ENCODE measurements at regions not wholly inside any gene's neighbourhood (a gene's known extent, or its start where the extent isn't known, plus 50 kb on each side); places are given as distances from the start of the nearest gene placed in this dataset.

DNA sequence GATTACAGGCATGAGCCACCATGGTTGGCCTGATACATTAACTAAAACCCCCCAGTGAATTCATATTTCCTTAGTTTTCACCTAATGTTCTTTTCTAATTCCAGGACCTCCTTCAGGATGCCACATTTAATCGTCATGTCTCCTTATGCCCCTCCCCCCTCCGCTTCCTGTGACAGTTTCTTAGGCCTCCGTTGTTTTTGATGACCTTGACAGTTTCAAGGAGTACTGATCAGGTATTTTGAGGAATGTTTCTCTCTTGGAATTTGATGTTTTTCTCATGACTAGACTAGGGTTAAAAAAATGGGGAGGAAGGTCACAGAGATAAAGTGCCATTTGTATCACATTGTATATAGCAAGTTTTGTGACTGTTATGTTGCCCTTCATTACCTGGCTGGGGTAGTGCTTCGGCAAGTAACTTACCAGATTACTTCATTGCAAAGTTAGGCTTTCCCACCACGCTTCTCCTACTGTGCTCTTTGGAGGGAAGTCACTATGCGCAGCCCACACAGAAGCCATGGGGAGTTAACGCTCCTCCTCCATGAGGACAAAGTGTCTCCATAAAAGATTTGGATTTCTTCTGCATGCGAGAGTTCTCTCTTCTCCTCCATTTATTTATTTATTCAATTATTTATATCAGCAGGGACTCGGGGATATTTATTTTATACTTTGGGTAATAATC is 99.5 kb downstream of the NCR2 start:
- no peak overlapping the region for H3K4me3 ChIP-seq (ENCODE audit: low read length)
- peaks cover 32% of the 10 kb centered on the region for H3K27me3 ChIP-seq (ENCODE audit: insufficient read depth, low read length)
- no peaks in the 10 kb centered on the region for H3K4me1 ChIP-seq (ENCODE audit: insufficient read depth, low read length)
- H3K36me3 ChIP-seq (ENCODE audit: insufficient read depth, low read length) = no peaks in the 10 kb centered on the region
- no peaks in the 10 kb centered on the region for H3K9me3 ChIP-seq (ENCODE audit: low read length)
- H2AFZ ChIP-seq (ENCODE audit: low read depth, low read length) = no peak overlapping the region

DNA sequence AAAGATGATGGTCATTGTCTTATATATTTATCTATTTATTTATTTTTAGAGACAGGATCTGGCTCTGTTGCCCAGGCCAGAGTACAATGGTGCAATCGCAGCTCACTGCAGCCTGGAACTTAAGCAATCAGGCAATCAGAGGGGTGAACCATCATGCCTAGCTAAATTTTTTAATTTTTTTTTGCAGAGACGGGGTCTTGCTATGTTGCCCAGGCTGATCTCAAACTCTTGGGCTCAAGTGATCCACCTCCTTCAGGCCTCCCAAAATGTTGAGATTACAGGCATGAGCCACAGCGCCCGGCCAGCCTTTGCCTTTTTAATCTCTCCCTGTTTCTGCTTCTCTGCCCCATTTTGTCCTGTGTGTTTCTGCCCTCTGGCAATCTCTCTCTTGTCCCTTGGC is 102.2 kb downstream of the NCR2 start:
- peaks cover 9% of the 10 kb centered on the region for H3K4me1 ChIP-seq (ENCODE audit: insufficient read depth, low read length)
- H3K9me3 ChIP-seq (ENCODE audit: low read length) = no peaks in the 10 kb centered on the region
- H2AFZ ChIP-seq (ENCODE audit: low read depth, low read length) = no peak overlapping the region

DNA sequence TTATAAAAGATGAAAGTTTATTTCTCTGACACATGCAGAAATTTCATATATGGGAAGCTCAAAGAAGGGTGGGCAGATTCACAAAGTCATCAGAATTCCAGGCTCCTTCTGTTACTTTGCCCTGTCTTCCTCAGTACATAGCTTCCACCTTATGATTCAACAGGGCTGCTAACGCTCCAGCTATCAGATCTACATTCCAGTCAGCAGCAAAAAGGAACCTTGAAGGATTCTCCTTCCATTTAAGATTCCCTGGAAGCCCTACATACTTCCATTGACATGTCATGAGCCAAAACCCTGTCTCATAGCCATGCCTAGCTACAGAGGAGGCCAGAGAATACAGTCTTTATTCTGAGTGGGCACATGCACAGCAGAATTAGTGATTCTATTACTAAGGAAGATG is 103.3 kb downstream of the NCR2 start:
- no peaks in the 10 kb centered on the region for H3K36me3 ChIP-seq (ENCODE audit: insufficient read depth, low read length)
- H3K4me1 ChIP-seq (ENCODE audit: insufficient read depth, low read length) = peaks cover 20% of the 10 kb centered on the region
- H3K27me3 ChIP-seq (ENCODE audit: insufficient read depth, low read length) = peaks cover 13% of the 10 kb centered on the region
- H2AFZ ChIP-seq (ENCODE audit: low read depth, low read length) = no peak overlapping the region
- H3K9me3 ChIP-seq (ENCODE audit: low read length) = no peaks in the 10 kb centered on the region
- H3K4me3 ChIP-seq (ENCODE audit: low read length) = no peak overlapping the region

More for the DNA sequence above, 102.2 kb downstream of the NCR2 start:
- Histone ChIP-seq H3K27me3 (ENCODE audit: insufficient read depth, low read length) (peaks cover 13% of the 10 kb centered on the region), H3K4me3 (ENCODE audit: low read length) (no peak overlapping the region), H3K36me3 (ENCODE audit: insufficient read depth, low read length) (no peaks in the 10 kb centered on the region)

- Histone ChIP-seq H3K9me3 (ENCODE audit: low read length) (no peaks in the 10 kb centered on the region), H3K27me3 (ENCODE audit: insufficient read depth, low read length) (peaks cover 16% of the 10 kb centered on the region), H2AFZ (ENCODE audit: low read depth, low read length) (no peak overlapping the region), H3K36me3 (ENCODE audit: insufficient read depth, low read length) (no peaks in the 10 kb centered on the region), H3K4me3 (ENCODE audit: low read length) (no peak overlapping the region), H3K4me1 (ENCODE audit: insufficient read depth, low read length) (peaks cover 24% of the 10 kb centered on the region)
Measured at GRCh38 chr6:41439524-41440418, 104.4 kb downstream of the NCR2 start.

- H3K4me1 ChIP-seq (ENCODE audit: insufficient read depth, low read length) = peaks cover 24% of the 10 kb centered on the region
- H3K27me3 ChIP-seq (ENCODE audit: insufficient read depth, low read length) = peaks cover 18% of the 10 kb centered on the region
- no peak overlapping the region for H2AFZ ChIP-seq (ENCODE audit: low read depth, low read length)
- no peak overlapping the region for H3K4me3 ChIP-seq (ENCODE audit: low read length)
- no peaks in the 10 kb centered on the region for H3K36me3 ChIP-seq (ENCODE audit: insufficient read depth, low read length)
- no peaks in the 10 kb centered on the region for H3K9me3 ChIP-seq (ENCODE audit: low read length)
Measured at GRCh38 chr6:41440958-41441357, 105.2 kb upstream of the FOXP4 start.

GRCh38 chr6:41441598-41442351 is 104.4 kb upstream of the FOXP4 start:
- peaks cover 24% of the 10 kb centered on the region for H3K4me1 ChIP-seq (ENCODE audit: insufficient read depth, low read length)
- peaks cover 18% of the 10 kb centered on the region for H3K27me3 ChIP-seq (ENCODE audit: insufficient read depth, low read length)
- no peak overlapping the region for H2AFZ ChIP-seq (ENCODE audit: low read depth, low read length)
- no peaks in the 10 kb centered on the region for H3K36me3 ChIP-seq (ENCODE audit: insufficient read depth, low read length)
- no peaks in the 10 kb centered on the region for H3K9me3 ChIP-seq (ENCODE audit: low read length)
- H3K4me3 ChIP-seq (ENCODE audit: low read length) = no peak overlapping the region

GRCh38 chr6:41442352-41442672 is 103.9 kb upstream of the FOXP4 start:
- no peaks in the 10 kb centered on the region for H3K36me3 ChIP-seq (ENCODE audit: insufficient read depth, low read length)
- no peak overlapping the region for H2AFZ ChIP-seq (ENCODE audit: low read depth, low read length)
- H3K9me3 ChIP-seq (ENCODE audit: low read length) = no peaks in the 10 kb centered on the region
- peaks cover 24% of the 10 kb centered on the region for H3K4me1 ChIP-seq (ENCODE audit: insufficient read depth, low read length)
- peaks cover 18% of the 10 kb centered on the region for H3K27me3 ChIP-seq (ENCODE audit: insufficient read depth, low read length)
- H3K4me3 ChIP-seq (ENCODE audit: low read length) = peak overlapping the region; percentile 10

- Histone ChIP-seq H3K4me1 (ENCODE audit: insufficient read depth, low read length) (peaks cover 24% of the 10 kb centered on the region), H3K4me3 (ENCODE audit: low read length) (peak overlapping the region; percentile 38), H2AFZ (ENCODE audit: low read depth, low read length) (peak overlapping the region; percentile 41), H3K9me3 (ENCODE audit: low read length) (no peaks in the 10 kb centered on the region), H3K36me3 (ENCODE audit: insufficient read depth, low read length) (no peaks in the 10 kb centered on the region), H3K27me3 (ENCODE audit: insufficient read depth, low read length) (peaks cover 20% of the 10 kb centered on the region)
Measured at GRCh38 chr6:41442800-41443501, 103.2 kb upstream of the FOXP4 start.

DNA sequence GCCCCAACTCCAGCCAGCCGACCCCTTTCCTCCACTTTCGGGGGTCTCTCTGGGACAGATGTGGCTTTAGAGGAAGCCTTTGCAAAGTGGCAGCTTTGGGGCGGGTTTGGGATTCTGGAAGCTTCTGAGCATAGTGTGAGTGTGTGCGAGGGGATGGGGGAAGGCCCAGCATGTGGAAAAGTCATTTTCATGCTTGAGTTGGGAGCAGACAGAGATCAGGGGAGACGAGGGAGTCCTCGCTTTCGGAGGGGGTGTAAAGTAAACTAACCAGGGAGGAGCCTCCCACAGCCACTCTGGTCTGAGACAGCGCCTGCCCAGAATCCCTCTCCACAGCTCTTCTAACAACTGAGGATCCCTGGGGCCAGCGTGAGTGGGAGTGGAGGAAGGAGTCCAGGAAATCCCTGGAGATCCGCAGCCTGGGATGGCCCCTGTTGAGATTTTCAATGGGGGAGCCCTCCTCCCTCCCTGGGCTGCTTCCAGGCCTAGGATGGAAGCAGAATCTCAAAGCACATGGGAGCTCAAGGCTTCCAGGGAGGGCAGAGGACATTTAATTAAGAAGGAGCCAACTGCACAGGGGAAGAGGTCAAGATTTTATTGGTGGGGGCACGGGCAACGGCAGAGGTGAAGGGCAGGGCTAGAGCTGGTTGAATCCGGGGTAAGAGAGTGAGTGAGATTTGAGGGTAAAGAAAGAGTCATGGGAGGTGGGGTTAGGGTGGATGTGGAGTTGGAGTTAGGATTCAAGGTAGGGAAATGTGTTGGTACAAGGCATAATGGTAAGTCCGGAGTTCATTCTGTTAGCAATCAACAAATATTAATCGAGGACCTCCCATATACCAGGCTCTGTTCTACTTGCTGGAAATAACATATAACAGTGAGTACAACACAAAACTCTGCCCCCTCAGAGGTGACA is 102.3 kb upstream of the FOXP4 start:
- Histone ChIP-seq H3K36me3 (ENCODE audit: insufficient read depth, low read length) (no peaks in the 10 kb centered on the region), H3K4me3 (ENCODE audit: low read length) (no peak overlapping the region), H3K9me3 (ENCODE audit: low read length) (no peaks in the 10 kb centered on the region), H2AFZ (ENCODE audit: low read depth, low read length) (no peak overlapping the region), H3K4me1 (ENCODE audit: insufficient read depth, low read length) (peaks cover 24% of the 10 kb centered on the region), H3K27me3 (ENCODE audit: insufficient read depth, low read length) (peaks cover 18% of the 10 kb centered on the region)

- Histone ChIP-seq H2AFZ (ENCODE audit: low read depth, low read length) (no peak overlapping the region), H3K4me3 (ENCODE audit: low read length) (no peak overlapping the region), H3K27me3 (ENCODE audit: insufficient read depth, low read length) (peaks cover 8% of the 10 kb centered on the region), H3K9me3 (ENCODE audit: low read length) (no peaks in the 10 kb centered on the region), H3K4me1 (ENCODE audit: insufficient read depth, low read length) (peaks cover 24% of the 10 kb centered on the region), H3K36me3 (ENCODE audit: insufficient read depth, low read length) (no peaks in the 10 kb centered on the region)
Measured at GRCh38 chr6:41445261-41445660, 100.9 kb upstream of the FOXP4 start.

GRCh38 chr6:41446132-41446531 is 100.0 kb upstream of the FOXP4 start:
- Histone ChIP-seq H3K4me3 (ENCODE audit: low read length) (no peak overlapping the region), H2AFZ (ENCODE audit: low read depth, low read length) (no peak overlapping the region), H3K4me1 (ENCODE audit: insufficient read depth, low read length) (peaks cover 24% of the 10 kb centered on the region), H3K9me3 (ENCODE audit: low read length) (no peaks in the 10 kb centered on the region), H3K36me3 (ENCODE audit: insufficient read depth, low read length) (no peaks in the 10 kb centered on the region), H3K27me3 (ENCODE audit: insufficient read depth, low read length) (peaks cover 10% of the 10 kb centered on the region)

Measured in neuron (in vitro differentiated cells).